ENCODE measurements at regions not wholly inside any gene's neighbourhood (a gene's known extent, or its start where the extent isn't known, plus 50 kb on each side); places are given as distances from the start of the nearest gene placed in this dataset.

DNA sequence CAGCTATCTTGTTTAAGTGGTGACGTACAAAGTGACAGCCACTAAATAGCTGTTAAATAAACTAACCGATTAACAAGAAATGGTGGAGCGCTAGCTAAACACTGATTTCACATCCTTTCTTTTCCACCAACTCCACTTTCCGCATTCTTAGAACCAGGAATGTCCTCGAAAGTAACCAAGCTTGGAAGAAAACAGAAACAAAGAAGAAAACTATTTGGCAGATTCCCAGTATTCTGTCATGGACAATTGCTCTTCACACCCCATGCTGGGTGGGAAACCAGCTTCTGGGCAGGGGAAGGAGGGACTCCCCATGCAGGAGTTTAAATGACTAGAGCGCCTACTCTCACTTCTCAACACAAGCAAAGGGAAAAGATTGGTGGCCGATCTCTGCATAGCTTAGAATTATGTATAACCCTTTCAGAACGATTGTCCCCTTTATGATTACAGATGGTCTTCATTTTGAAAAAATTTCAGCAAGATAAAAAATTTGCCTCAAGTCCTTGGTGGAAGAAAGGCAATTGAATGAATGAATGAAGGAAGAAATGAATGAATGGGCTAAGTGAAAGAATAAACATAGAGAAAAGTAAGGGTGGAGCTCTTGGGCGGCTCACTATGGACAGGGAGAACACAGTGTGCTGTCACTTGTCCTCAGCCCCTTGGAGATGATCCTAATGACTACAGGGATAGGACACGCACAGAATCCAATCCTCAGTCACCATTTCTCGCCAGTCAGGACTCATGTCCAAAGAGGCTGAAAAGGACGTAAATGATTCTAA is 148.7 kb upstream of the NEDD9 start:
- DNase-seq = no peak

DNA sequence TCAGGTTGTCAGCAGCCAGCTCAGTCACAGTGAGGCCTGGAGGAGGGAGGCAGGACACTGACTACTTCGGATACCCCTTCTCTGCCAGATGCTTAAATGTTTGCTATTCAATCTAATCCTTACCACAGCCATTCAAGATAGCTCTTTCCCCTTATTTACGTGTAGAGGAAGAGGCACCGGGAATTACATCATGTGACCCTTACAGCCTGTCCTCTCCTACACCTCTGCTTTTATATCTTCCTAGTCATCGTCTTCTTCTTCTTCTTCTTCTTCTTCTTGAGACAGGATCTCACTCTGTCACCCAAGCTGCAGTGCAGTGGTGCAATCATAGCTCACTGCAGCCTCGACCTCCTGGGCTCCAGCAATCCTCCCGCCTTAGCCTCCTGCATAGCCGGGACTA is 148.1 kb upstream of the NEDD9 start:
- no peak for DNase-seq

GRCh38 chr6:11379805-11380204 is 147.3 kb upstream of the NEDD9 start:
- no peak for DNase-seq

GRCh38 chr6:11378639-11379038 is 146.2 kb upstream of the NEDD9 start:
- no peak for DNase-seq

DNA sequence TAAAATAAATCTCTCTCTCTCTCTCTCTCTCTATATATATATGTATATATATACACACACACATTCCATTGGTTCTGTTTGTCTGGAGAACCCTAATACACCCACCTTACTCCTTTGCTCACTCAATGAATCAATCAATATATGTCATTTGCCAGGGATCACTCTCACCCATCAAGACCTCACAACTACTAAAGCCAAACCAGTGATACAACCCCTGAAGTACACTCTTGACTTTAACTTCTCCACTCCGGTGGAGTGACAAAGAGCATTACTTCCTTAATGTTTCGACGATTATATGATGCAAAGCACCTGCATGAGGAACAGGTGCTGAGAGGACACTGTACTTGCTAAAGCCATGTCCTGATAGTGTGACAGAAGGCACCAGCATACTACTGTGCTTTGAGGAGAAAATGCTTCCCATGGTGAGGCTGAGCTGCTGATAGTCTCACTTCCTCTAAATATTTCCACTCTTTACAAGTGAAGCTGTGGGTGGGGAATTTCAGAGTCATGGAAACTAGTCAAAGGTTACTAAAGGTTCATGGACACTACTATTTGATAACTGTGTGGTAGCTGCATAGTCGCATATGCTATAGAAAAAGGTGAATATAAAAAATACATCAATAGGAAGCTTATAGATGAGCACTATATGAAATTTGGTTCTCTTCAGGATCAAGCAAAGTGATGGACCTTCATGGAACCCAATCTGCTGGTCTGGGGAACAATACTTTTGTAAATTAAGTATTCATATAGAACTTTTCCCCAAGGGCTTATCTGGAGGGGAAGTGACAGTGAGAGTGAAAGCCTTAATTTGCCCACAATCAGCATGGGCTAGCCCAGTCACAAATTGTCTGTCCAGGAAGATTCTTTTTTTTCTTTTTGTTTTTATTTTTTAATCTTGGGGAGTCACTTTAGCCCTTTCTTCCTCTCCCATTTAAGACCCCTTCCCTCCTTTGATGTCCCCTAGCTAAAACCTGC is 141.9 kb upstream of the NEDD9 start:
- peak; percentile 87 to 96 (median 94) for DNase-seq

GRCh38 chr6:11373208-11373607 is 140.7 kb upstream of the NEDD9 start:
- DNase-seq = no peak

DNA sequence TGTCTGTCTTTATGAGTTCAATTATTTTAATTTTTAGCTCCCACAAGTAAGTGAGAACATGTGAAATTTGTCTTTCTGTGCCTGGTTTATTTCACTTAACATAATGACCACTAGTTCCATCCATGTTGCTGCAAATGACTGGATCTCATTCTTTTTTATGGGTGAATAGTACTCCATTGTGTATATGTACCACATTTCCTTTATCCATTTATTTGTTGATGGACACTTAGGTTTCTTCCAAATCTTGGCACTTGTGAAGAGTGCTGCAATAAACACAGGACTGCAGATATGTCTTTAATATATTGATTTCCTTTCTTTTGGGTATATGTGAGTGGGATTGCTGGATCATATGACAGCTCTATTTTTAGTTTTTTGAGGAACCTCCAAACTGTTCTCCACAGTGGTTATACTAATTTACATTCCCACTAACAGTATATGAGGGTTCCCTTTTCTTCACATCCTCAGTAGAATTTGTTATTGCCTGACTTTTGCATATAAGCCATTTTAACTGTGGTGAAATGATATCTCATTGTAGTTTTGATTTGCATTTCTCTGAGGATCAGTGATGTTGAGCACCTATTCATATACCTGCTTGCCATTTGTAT is 139.8 kb upstream of the NEDD9 start:
- peak in 2 of 3 donors; percentile 44 to 54 for DNase-seq

DNA sequence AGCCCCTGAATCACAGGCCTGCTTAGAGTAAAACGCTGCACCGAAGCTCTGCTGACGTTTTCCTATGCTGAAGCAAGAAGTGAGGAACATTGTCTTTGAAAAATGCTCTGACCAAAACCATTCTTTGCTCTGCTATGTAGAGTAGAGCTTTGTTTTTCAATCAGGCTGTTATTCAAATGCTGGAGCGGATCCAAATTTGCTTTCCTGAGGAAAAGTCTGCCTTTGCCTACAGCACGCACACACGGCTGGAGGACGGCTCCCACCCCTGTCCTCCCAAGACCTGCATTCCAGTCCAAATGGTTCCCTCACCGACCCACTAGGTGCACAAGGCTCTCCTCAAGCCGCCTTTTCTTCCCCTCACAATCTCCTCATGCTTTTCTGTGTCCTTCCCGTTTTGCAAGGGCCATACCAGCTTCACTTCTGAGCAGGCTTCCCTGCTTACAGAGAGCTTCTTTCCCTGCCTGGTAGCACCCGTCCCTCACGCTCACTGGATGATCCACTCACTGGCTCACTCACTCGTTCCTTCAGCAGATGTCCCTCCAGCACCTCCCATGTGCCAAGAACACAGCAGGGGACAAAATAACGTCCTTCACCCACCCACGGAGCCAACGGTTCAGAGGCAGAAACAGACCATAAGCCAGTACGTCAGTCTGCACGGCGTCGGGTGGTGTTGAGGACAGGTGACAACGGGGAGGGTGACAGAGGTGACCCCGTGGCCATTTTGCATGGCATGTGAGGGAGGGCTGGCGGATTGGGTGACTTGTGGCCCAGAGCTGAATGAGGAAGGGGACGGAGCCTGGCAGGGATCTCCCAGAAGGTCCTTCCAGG is 137.9 kb upstream of the NEDD9 start:
- no peak for DNase-seq

DNA sequence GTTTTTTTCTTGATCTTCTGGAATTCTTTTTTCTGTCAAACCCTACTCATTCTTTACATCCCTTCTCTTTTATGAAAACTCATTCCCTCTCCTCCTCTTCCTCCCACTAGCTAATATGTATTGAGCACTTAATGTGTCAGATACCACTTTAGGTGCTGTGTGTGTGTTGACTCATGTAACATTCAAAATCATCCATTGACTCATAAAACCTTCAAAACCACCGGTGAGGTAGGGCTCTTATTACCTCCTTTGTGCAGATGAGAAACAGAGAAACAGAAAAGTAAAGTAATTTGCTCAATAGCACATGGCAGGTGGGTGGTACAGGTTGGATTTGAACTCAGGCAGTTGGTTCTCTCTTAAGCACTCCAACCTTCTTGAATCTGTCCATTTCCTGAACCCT is 136.3 kb upstream of the NEDD9 start:
- DNase-seq = peak in 2 of 3 donors; percentile 27 to 48

- no peak for DNase-seq
Measured at GRCh38 chr6:11368264-11368663, 135.8 kb upstream of the NEDD9 start.

DNA sequence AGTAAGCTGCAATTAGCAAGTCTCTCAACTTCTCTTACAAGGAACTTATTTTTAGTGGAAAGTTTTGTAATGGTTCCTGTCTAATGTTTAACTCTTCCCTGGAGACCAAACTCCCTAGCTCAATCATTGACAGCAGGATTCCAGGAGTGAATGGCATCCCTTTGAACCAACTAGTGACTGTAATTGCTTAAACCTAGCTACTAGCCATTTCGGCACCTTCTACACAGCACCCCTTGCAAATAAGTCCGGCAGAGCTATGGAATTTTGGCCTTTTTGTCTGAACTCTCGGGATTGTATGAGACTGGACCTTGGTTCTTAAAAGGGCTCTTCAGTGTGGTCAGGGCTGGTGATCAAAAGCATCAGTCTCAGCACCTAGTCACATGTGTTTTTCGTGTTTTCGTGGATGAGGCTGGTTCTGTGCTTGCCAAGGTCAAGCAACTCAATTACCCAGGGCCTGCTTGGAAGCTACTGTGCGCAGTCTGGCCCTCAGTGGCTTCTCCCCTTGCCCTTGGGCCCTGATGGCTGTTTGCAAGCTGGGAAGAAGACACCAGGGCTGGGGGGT is 135.3 kb upstream of the NEDD9 start:
- DNase-seq = no peak

DNA sequence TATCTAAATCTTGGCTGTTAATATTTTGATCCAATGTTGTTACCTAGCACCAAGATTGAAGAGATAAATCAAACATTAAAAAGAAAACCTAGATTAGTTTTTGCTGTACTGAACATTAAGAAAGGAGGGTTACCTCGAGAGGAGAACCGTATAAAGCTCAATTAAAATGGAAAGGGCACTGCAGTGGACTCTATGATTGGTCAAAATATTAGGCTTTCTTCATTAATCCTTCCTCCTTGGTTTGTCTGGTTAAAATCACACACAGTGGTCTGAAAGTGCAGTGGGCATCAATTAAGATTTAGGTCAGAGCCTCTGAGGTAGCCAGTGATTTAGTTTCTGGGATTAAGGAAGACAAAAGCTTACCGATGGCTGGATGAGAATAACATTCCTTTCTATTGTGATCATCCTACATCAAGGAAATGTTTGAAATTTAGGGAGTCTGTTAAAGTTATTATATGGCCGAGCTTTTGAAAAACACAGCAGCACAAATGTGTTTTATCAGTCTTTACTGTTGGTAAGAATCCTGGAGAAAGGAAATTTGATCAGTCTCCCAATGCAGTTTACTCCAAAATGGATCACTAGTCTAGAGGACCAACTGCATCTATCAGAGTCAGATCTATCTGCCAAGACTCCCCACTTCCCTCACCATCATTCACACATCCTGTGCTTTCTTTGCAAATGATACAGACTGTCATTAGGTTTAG is 134.6 kb upstream of the NEDD9 start:
- no peak for DNase-seq

GRCh38 chr6:11366183-11366933 is 133.9 kb upstream of the NEDD9 start:
- peak; percentile 78 to 86 (median 79) for DNase-seq

GRCh38 chr6:11364971-11365397 is 132.5 kb upstream of the NEDD9 start:
- DNase-seq = no peak

DNA sequence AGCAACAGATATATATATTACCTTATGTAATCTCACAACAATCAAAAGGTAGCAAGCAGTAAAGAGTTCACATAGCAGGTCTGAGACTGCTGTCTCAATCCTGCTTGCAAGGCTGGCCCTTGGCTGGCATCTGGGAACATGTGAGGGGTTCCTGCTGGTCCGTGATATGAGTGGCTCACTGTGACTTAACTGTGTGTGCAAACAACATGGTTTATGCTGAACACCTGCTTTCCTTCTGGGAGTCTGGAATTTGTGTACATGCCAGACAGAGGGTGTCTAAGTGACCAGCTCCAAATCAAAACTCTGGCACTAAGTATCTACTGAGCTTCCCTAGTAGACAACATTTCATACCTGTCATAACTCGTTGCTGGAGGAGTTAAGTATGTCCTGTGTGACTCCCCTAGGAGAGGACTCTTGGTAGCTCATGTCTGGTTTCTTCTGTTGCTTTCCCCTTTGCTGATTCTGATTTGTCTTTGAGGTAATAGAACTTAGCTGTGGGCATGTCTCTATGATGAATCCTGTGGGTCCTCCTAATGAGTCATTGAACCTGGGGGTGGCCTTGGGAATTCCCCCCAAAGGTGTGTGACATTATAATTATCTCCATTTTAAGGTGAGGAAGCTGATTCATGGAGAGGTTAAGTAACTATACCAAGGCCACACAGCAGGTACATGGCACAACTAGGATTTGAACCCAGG is 131.6 kb upstream of the NEDD9 start:
- peak in 1 of 3 donors; percentile 25 for DNase-seq

DNA sequence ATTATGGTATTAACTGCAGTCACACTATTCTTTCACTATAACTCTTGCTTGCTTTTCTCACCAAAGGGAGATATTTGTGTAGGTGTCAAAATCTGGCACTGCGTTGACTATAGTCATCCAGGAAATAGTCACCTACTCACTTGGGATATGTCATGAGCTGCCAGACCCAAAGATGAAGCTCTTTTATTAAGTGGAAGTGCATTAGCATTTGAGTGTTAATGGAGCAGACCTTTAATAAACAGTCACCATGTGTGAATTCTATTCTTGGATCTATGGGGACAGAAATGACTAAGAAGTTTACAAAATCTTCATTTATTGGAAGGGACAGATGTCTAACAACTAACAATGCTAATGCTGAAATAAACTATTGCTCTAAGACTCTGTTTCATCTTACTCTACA is 130.1 kb upstream of the NEDD9 start:
- DNase-seq = peak; percentile 46 to 74 (median 54)

DNA sequence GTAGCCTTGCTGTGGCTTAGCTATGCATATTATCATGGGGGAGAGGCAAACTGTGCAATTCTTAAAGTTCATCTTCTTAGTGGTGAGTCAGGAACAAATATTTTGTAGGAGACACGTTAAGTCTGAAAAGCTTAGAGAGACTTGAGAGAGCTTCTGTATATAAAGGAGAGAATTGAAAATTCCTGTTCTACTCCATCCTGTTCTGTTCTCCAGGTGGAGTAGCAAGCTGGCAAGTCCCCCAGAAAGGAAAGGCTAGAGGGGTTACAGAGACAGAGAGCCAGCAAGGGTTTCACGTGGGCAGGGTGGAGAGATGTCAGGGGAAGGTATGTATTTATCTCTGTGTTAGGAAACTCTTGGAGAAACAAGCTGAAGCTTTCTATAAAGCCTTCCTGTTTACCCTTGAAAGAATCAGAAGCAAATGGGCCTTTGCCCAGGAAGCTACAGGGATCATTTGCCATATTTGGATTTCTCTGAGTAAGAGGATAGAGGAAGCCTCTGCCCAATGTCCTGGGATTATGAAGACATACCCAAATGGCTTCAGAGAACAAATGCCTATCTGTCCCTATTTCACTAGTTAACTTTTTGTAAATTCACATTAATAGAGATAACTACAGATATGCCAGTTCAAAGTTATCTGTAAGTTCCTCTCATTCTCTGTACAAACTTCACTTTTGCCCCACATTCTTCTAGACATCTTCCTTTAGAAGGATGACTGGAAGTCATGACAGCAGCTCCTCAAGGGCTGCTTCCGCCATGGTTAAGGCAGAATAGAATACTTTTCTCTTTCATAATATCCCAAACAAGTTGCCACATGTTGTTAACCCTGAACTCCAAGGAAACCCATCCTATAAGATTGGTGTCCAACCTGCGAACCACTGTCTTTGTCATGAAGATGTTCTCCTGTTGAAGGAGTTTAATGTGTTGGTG is 126.7 kb upstream of the NEDD9 start:
- DNase-seq = peak in 1 of 3 donors; percentile 36

DNA sequence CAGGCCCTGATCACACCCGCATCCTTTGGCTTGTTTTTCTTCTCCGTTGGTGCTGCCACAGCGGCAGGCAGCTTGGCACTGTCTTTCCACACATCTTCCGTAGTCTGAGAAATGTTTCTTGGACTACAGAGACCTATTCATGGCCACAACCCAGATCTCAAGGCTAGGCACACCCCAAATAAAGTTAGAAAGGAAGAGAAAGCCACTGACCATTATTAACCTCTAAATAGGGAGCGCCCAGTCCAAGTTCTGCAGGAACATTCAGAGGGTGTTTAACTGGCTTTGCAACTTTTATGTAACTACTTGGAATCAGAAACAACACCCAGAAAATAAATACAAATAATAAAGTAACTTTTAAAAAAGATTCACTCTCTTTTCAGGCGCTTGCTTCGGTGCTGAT is 124.8 kb upstream of the NEDD9 start:
- no peak for DNase-seq

All from suppressor macrophage treated with lipopolysaccharide for 1 hour (primary cell).